MG63 (cell line): ENCODE measurements at regions not wholly inside any gene's neighbourhood (a gene's known extent, or its start where the extent isn't known, plus 50 kb on each side); places are given as distances from the start of the nearest gene placed in this dataset.
"Not testable (repeated sequence)": the region's sequence is repeated elsewhere in the genome, so short reads cannot be mapped to it uniquely, and the experiment has no call there.

Source experiments
- DNase-seq: peaks from one replicate; pipeline ENCODE4 v3.0.0-alpha.2; 2020
- H3K27me3 ChIP-seq: fragments of 250-450 bp; sonication (Bioruptor Pico); 2 replicates; pipeline ENCODE4 v1.5.1; 2020; ENCODE audit warnings: mild to moderate bottlenecking, moderate library complexity
- H3K36me3 ChIP-seq: fragments of 250-450 bp; sonication (Bioruptor Pico); 2 replicates; pipeline ENCODE4 v1.5.1; 2020; ENCODE audit warnings: mild to moderate bottlenecking, moderate library complexity
- H3K4me3 ChIP-seq: fragments of 250-450 bp; sonication (Bioruptor Pico); 2 replicates; pipeline ENCODE4 v1.5.1; 2020; ENCODE audit warnings: mild to moderate bottlenecking, moderate library complexity
- H3K9me3 ChIP-seq: fragments of 250-450 bp; sonication (Bioruptor Pico); 2 replicates; pipeline ENCODE4 v1.5.1; 2020; ENCODE audit warnings: mild to moderate bottlenecking, moderate library complexity

GRCh38 chr7:106568680-106569499, 92.1 kb downstream of the CCDC71L start:
- no peaks in the 10 kb centered on the region for H3K36me3 ChIP-seq
- H3K4me3 ChIP-seq: no peak overlapping the region
- no peaks in the 10 kb centered on the region for H3K9me3 ChIP-seq
- H3K27me3 ChIP-seq: no peaks in the 10 kb centered on the region
- DNase-seq: peak; percentile 26

DNA sequence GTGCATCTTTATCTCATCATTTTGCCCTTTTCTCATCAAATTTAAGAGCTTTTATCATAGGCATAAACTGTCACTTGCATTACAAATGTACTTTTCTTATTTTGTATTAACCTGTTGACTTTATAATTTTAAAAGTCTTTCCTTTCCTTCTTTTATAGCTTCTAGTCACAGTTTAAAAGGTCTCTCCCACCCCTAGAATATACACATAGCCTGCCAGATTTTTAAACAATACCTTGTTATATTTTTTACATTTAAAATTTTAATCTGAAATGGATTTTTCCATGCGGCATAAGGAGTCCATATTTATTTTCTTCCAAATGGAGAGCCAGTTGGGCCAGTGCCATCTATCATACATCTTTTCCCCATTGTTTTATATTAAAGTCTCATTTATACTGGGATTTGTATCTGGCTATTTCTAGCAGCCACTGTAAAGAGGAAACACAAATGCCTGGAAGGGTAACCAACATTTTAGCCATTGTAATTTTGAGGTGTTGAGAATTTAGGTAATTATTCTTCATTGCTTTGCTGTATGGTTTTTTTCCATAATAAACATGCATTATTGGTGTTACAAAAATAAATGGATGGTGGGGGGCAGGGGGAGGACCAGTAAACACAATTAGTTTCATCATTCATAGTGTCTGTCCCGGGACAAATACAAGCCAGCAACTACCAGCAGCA, 92.8 kb downstream of the CCDC71L start:
- H3K4me3 ChIP-seq: no peak overlapping the region
- no peak for DNase-seq
- no peaks in the 10 kb centered on the region for H3K27me3 ChIP-seq
- H3K36me3 ChIP-seq: no peaks in the 10 kb centered on the region
- H3K9me3 ChIP-seq: no peaks in the 10 kb centered on the region

GRCh38 chr7:106567204-106568001, 93.6 kb downstream of the CCDC71L start:
- not testable (repeated sequence) for H3K9me3 ChIP-seq, DNase-seq, H3K4me3 ChIP-seq, H3K27me3 ChIP-seq, H3K36me3 ChIP-seq

- Histone ChIP-seq H3K36me3 (no peaks in the 10 kb centered on the region), H3K9me3 (no peaks in the 10 kb centered on the region), H3K4me3 (no peak overlapping the region), H3K27me3 (no peaks in the 10 kb centered on the region)
- DNase-seq: no peak
Measured at GRCh38 chr7:106566672-106567071, 94.3 kb downstream of the CCDC71L start.

DNA sequence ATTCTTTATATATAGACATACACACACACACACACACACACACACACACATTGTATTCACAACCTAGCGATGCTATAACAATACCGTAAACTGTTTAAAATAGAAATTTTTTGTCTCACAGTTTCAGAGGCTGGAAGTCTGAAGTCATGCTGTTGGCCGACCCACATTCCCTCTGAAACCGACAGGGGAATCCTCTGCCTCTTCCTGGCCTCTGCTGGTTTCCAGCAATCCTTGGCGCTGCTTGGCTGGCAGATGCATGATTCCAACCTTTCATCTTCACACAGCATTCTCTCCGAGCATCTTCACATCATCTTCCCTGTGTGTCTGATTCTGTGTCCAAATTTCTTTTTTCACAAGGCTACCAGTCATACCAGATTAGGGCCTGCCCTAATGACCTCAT, 94.8 kb downstream of the CCDC71L start:
- no peaks in the 10 kb centered on the region for H3K9me3 ChIP-seq
- H3K36me3 ChIP-seq: no peaks in the 10 kb centered on the region
- no peak overlapping the region for H3K4me3 ChIP-seq
- no peak for DNase-seq
- H3K27me3 ChIP-seq: no peaks in the 10 kb centered on the region

DNA sequence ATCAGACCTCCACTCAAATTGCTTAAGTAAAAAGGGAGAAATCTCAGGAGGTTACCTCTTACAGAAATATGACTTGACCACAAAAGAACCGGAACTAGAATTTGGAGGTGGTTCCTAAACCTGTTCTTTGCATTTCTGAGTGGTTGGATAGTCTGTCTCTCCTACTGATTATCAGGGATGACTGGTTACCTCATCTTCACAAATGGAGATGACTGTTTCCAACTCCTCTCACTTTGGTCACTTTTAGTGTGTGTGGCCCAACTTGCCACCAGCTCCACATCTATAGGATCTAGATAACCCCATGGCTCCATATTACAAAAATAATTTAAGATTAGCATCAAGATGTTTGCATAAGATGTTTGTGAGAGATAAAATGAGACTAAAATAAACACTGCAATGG, 95.5 kb downstream of the CCDC71L start:
- no peaks in the 10 kb centered on the region for H3K27me3 ChIP-seq
- DNase-seq: no peak

DNA sequence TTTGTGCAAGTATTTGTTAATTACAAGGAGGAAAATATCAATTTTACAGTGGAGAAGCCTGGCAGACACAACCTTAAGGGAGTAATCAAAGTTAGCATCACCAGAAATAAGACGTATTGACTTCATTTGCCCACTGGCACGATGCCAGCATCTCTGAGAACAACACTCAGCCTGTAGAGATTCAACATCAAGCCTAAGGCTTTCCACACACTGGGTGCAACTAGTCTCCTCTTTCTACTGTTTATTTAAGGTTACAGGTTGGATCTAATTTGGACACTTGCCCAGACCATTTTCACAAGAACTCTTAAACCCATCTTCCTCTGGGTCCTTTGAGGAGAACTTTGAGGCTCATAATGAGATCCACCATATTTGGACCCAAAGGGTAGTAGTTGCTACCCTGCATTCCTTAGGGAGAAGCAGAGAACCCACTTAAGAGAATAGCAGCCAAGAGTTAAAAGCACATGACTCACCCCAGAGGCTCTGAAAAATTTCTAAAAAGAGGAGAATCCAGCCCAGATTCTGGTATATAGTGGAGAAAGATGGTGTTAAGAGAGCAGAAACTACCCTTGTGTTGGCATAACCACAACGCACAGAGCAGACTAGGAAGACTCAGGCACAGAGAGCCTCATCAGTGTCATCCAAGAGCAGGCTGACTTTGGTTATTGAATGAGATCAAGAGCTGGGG, 97.3 kb downstream of the CCDC71L start:
- no peak for DNase-seq
- Histone ChIP-seq H3K27me3 (no peaks in the 10 kb centered on the region), H3K4me3 (no peak overlapping the region), H3K36me3 (no peaks in the 10 kb centered on the region), H3K9me3 (no peaks in the 10 kb centered on the region)

More for the DNA sequence above, 95.5 kb downstream of the CCDC71L start:
- Histone ChIP-seq H3K36me3 (no peaks in the 10 kb centered on the region), H3K9me3 (no peaks in the 10 kb centered on the region), H3K4me3 (no peak overlapping the region)

GRCh38 chr7:106562711-106563366, 98.1 kb downstream of the CCDC71L start:
- H3K36me3 ChIP-seq: no peaks in the 10 kb centered on the region
- DNase-seq: no peak
- no peaks in the 10 kb centered on the region for H3K9me3 ChIP-seq
- no peaks in the 10 kb centered on the region for H3K27me3 ChIP-seq
- no peak overlapping the region for H3K4me3 ChIP-seq

- Histone ChIP-seq H3K27me3 (no peaks in the 10 kb centered on the region), H3K36me3 (no peaks in the 10 kb centered on the region), H3K4me3 (no peak overlapping the region), H3K9me3 (no peaks in the 10 kb centered on the region)
- DNase-seq: no peak
Measured at GRCh38 chr7:106561666-106562411, 99.1 kb downstream of the CCDC71L start.

- Histone ChIP-seq H3K27me3 (no peaks in the 10 kb centered on the region), H3K36me3 (no peaks in the 10 kb centered on the region), H3K9me3 (no peaks in the 10 kb centered on the region), H3K4me3 (no peak overlapping the region)
- DNase-seq: no peak
Measured at GRCh38 chr7:106561151-106561550, 99.8 kb downstream of the CCDC71L start.

DNA sequence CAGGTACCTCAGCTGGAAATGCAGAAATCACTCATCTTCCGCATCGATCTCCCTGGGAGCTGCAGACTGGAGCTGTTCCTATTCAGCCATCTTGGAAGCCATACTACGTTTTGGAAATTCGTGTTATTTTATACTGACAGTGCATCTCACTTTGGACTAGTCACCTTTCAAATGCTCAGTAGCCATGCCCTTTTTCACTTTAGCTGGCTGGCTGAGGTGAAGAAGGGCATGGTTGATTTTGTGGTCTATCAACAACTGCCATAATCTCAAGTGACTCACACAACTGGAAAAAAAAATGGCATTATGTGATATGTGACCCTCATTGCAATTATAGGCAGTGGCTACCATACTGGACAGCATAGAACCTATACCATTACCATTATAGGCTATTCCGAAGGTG, 100.5 kb downstream of the CCDC71L start:
- Histone ChIP-seq H3K9me3 (no peaks in the 10 kb centered on the region), H3K4me3 (no peak overlapping the region), H3K36me3 (no peaks in the 10 kb centered on the region), H3K27me3 (no peaks in the 10 kb centered on the region)
- DNase-seq: no peak

- H3K36me3 ChIP-seq, DNase-seq, H3K9me3 ChIP-seq, H3K27me3 ChIP-seq, H3K4me3 ChIP-seq: not testable (repeated sequence)
Measured at GRCh38 chr7:106556244-106556643, 104.7 kb downstream of the CCDC71L start.

DNA sequence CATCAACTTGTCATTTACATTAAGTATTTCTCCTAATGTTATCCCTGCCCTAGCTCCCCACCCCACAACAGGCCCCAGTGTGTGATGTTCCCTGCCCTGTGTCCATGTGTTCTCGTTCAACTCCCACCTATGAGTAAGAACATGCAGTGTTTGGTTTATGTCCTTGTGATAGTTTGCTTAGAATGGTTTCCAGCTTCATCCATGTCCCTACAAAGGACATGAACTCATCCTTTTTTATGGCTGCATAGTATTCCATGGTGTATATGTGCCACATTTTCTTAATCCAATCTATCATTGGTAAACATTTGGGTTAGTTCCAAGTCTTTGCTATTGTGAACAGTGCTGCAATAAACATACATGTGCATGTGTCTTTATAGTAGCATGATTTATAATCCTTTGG, 106.3 kb downstream of the CCDC71L start:
- not testable (repeated sequence) for DNase-seq, H3K36me3 ChIP-seq, H3K4me3 ChIP-seq, H3K27me3 ChIP-seq, H3K9me3 ChIP-seq

- DNase-seq: no peak
- no peaks in the 10 kb centered on the region for H3K9me3 ChIP-seq
- no peaks in the 10 kb centered on the region for H3K36me3 ChIP-seq
- no peaks in the 10 kb centered on the region for H3K27me3 ChIP-seq
- no peak overlapping the region for H3K4me3 ChIP-seq
Measured at GRCh38 chr7:106553446-106553836, 107.5 kb downstream of the CCDC71L start.

- no peak overlapping the region for H3K4me3 ChIP-seq
- H3K9me3 ChIP-seq: no peaks in the 10 kb centered on the region
- DNase-seq: no peak
- no peaks in the 10 kb centered on the region for H3K27me3 ChIP-seq
- H3K36me3 ChIP-seq: no peaks in the 10 kb centered on the region
Measured at GRCh38 chr7:106552645-106553445, 108.1 kb downstream of the CCDC71L start.
